HG02938 (cell line): ENCODE measurements at regions not wholly inside any gene's neighbourhood (a gene's known extent, or its start where the extent isn't known, plus 50 kb on each side); places are given as distances from the start of the nearest gene placed in this dataset.

Source experiments
- ATAC-seq: cut with Tn5 transposase; IDR thresholded peaks from one replicate; pipeline ENCODE4 v1.9.1; 2021; ENCODE audit warnings: mild to moderate bottlenecking, moderate library complexity; ENCODE audit not compliant: unreplicated experiment

- no peak for ATAC-seq
Observed at GRCh38 chr6:56407883-56408410, 160.6 kb upstream of the COL21A1 start.

GRCh38 chr6:56406276-56407269 is 159.2 kb upstream of the COL21A1 start:
- peak; percentile 67 for ATAC-seq

GRCh38 chr6:56404599-56404998 is 157.2 kb upstream of the COL21A1 start:
- ATAC-seq: no peak

- no peak for ATAC-seq
Observed at GRCh38 chr6:56403745-56404144, 156.4 kb upstream of the COL21A1 start.

DNA sequence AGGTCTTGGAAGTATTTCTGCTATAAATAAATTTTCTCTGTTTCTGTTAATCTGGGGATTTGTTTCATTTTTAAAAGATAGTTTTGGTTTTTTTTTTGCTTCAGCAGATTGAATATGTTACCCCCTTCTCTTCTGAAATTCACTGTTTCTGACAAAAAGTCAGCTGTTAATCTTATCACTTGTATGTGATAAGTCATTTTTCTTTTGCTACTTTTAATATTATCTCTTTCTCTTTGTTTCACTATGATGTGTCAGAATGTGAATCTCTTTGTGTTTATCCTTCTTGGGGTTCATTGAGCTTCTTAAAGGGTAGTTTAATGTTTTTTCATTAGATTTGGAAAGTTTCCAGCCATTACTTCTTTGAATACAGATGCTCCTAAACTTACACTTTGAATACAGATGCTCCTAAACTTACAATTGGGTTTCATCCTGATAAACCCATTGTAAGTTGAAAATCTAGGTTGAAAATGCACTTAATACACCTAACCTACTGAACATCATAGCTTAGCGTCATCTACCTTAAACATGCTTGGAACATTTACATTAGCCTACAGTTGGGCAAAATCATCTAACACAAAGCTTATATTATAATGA is 154.2 kb upstream of the COL21A1 start:
- no peak for ATAC-seq

DNA sequence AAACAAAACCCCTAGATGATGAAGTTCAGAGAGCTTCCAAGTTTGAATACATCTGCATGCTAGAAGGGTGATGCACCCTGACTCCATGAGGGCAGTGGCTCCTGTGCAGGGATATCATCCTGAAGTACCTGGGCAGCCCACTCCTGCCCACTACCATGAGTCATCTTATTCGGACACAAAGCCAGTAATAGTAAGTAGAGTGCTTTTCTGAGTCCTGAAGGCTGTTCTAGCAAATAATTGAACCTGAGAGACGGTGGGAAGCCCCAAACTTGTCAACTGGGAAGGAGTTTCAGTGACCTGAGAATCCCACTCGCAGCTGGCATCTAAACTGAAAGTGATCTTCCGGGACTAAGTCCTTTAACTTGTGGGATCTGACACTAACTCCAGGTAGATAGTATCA is 152.9 kb upstream of the COL21A1 start:
- no peak for ATAC-seq

DNA sequence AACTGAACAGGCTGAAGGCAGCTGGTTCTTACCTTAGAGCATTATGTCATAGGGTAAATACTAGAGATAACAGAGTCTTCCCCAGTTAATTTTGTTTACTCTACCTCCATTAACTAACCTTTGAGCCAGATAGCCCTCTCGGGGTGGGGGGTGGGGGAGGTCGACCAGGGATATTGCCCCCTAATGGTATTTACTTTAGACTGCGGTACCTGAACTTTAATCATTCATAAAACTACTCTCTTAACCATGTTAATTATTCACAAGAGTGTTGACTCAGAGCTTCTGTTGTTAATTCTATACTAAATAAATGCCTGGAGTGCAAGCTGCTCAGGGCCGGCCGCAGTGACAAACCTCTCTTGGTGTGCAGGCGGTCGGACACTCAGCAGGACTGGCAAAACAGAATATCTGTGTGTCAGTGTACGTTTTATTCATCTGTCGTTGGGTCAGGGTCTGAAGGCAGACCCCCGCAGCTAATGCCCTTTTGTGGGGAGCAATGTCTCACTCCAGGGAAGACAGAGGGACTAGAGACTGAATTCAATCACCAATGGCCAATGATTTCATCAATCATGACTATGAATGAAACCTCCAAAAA is 152.4 kb upstream of the COL21A1 start:
- no peak for ATAC-seq

DNA sequence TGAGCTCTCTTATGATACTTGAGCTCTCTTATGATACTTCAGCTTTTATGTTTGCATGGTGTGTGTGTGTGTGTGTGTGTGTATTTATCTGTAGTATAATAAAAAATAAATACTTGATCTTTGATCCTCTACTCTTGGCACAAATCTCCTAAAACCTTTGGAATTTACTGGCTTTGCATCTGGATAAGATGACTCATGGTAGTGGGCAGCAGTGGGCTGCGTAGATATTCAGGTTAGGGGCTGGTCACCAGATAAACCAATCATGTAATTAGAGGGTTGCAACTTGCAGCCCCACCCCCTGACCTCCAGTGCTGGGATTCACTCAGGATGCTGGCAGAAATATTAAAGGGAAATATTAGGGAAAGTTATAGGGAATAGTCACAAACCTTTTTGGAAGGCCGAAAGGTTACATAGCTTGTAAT is 151.9 kb upstream of the COL21A1 start:
- no peak for ATAC-seq

DNA sequence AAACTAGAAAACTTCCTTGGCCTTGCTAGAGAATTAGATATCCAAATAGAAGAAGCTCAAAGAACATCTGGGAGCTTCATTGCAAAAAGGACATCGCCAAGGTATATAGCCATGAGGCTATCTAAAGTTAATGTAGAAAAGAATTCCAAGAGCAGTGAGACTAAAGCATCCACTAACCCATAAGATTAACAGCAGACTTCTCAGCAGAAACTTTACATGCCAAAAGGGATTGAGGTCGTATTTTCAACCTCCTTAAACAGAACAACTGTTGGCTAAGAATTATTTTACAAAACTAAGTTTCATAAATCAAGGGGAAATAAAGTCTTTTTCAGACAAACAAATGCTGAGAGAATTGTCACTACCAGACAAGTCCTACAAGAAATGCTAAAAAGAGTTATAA is 149.1 kb upstream of the COL21A1 start:
- ATAC-seq: no peak

GRCh38 chr6:56393615-56394612 is 146.5 kb upstream of the COL21A1 start:
- no peak for ATAC-seq

DNA sequence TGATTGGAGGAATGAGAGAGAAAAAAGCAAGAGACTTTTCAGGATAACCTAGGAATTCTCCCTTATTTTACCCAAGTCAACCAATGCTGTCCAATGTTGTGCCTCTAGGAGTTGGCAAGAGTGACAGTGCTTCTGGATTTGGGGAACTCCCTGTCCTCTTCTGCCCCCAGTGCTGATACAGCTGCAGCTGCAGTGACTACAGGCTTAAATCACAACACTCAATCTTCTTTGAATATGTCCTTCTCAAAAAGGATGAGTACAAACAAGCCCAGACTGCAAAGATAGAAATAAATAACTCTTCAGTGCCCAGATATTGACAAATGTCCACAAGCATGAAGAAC is 141.0 kb upstream of the COL21A1 start:
- no peak for ATAC-seq

DNA sequence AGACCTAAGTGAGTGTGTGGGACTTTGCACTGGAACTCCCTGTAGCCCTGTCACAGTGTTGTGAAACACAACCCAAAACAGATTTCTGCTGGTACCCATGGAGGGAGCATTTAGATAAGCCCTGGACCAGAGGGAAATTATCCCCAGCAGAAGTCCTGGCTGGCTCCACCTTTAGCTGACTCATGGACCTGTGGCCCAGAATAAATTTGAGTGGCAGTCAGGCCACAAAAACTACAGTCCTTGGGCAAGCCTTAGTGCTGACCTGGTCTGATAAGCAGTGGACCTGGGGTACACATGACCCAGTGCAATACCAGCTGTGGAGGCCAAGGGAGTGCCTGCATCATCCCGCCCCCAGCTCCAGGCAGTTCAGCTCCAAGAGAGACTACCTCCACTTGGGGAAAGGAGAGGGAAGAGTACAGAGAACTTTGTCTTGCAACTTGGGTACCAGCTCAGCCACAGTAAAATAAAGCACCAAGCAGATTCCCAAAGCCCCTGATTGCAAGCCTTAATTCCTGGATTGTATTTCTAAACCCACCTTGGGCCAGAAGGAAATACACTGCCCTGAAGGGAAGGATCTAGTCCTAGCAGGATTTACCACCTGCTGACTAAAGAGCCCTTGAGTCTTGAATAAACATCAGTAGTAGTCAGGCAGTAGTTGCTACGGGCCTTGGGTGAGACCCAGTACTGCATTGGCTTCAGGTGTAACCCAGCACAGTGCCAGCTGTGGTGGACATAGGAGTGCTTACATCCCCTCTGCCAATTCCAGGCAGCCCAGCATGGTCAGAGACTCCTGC is 140.4 kb upstream of the COL21A1 start:
- ATAC-seq: no peak

- ATAC-seq: no peak
Observed at GRCh38 chr6:56386717-56387116, 139.3 kb upstream of the COL21A1 start.

GRCh38 chr6:56385981-56386593 is 138.7 kb upstream of the COL21A1 start:
- no peak for ATAC-seq

GRCh38 chr6:56383160-56383559 is 135.8 kb upstream of the COL21A1 start:
- no peak for ATAC-seq

DNA sequence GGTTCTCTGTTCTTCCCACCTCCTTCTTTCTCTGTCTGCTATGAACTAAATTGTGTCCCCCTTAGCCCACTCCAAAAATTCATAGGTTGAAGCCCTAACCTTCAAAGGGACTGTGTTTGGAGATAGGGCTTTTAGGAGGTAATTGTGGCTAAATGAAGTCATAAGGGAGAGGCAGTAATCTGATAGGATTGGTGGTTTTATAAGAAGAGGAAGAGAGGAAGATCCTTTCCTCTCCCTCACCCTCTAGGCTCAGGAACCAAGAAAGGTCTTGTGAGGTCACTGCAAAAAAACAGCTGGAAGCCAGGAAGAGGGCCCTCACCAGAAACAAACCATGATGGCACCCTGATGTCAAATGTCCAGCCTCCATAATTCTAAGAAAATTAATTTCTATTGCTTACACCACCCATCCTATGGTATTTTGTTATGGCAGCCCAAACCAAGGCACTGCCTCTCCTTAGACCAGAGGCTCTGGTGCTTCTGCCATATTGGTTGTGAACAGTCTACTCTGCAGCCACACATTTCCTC is 135.1 kb upstream of the COL21A1 start:
- ATAC-seq: no peak

DNA sequence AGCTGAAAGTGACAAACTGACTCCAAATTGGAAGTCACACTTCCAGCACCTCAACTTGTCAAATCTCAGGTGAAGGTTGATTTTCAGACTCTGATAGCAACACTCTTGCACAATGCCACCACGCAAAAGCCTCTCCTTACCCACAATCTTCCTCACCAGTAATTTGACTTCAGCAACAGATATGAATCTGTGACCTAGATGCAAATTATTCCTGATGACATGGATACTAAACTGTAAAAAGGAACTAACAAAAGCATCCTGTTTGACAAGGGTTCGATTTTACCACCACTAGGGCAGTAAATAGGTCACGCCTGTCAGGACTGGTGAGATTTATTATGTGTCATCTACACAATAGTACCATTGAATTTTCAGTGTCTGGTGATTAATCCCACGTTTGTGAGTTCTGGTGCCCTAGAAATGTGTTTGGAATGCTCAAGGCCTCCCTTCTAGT is 134.4 kb upstream of the COL21A1 start:
- no peak for ATAC-seq

DNA sequence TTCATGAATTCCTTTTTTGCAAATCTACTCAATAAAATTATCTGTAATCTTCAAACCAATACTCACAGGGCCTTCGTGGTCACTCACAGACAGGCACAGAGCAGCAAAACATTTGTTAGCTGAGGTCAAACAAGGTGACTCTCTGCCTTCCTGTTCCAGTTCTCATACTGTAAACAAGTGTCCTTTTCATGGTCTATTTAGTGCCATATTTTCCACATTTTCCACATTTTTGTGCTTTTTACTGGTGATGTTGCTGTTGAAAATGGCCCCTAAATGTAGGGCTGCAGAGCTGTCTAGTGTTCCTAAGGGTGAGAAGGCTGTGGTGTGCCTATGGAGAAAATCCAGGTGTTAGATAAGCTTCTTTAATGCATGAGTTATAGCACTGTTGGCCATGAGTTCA is 133.1 kb upstream of the COL21A1 start:
- ATAC-seq: no peak
